ENCODE measurements at regions not wholly inside any gene's neighbourhood (a gene's known extent, or its start where the extent isn't known, plus 50 kb on each side); places are given as distances from the start of the nearest gene placed in this dataset.
"Not testable (repeated sequence)": the region's sequence is repeated elsewhere in the genome, so short reads cannot be mapped to it uniquely, and the experiment has no call there.

- H3K4me3 ChIP-seq (ENCODE audit: low read depth, low read length), result no peak overlapping the region
- TF ChIP-seq CTCF (IDR thresholded peaks at IDR 0.05; ENCODE audit: borderline replicate concordance, insufficient read depth, low read depth, low read length), result no peak
Observed at GRCh38 chr7:9575716-9576115, 1142.3 kb downstream of the NXPH1 start.

- TF ChIP-seq CTCF (IDR thresholded peaks at IDR 0.05; ENCODE audit: borderline replicate concordance, insufficient read depth, low read depth, low read length), result no peak
- no peak overlapping the region for H3K4me3 ChIP-seq (ENCODE audit: low read depth, low read length)
Observed at GRCh38 chr7:9582824-9583223, 1149.4 kb downstream of the NXPH1 start.

- TF ChIP-seq CTCF (IDR thresholded peaks at IDR 0.05; ENCODE audit: borderline replicate concordance, insufficient read depth, low read depth, low read length), result no peak
- no peak overlapping the region for H3K4me3 ChIP-seq (ENCODE audit: low read depth, low read length)
Observed at GRCh38 chr7:9598411-9598810, 1165.0 kb downstream of the NXPH1 start.

- no peak for TF ChIP-seq CTCF (IDR thresholded peaks at IDR 0.05; ENCODE audit: borderline replicate concordance, insufficient read depth, low read depth, low read length)
- no peak overlapping the region for H3K4me3 ChIP-seq (ENCODE audit: low read depth, low read length)
Observed at GRCh38 chr7:9600974-9601373, 1167.6 kb downstream of the NXPH1 start.

- H3K4me3 ChIP-seq (ENCODE audit: low read depth, low read length), result no peak overlapping the region
- no peak for TF ChIP-seq CTCF (IDR thresholded peaks at IDR 0.05; ENCODE audit: borderline replicate concordance, insufficient read depth, low read depth, low read length)
Observed at GRCh38 chr7:9603291-9603690, 1169.9 kb downstream of the NXPH1 start.

GRCh38 chr7:9608560-9608959 is 1175.2 kb downstream of the NXPH1 start:
- no peak overlapping the region for H3K4me3 ChIP-seq (ENCODE audit: low read depth, low read length)
- no peak for TF ChIP-seq CTCF (IDR thresholded peaks at IDR 0.05; ENCODE audit: borderline replicate concordance, insufficient read depth, low read depth, low read length)

GRCh38 chr7:9620899-9621298 is 1187.5 kb downstream of the NXPH1 start:
- not testable (repeated sequence) for H3K4me3 ChIP-seq (ENCODE audit: low read depth, low read length)

- not testable (repeated sequence) for H3K4me3 ChIP-seq (ENCODE audit: low read depth, low read length)
Observed at GRCh38 chr7:9621306-9621902, 1188.0 kb downstream of the NXPH1 start.
